GM18858 (cell line): ENCODE measurements at regions not wholly inside any gene's neighbourhood (a gene's known extent, or its start where the extent isn't known, plus 50 kb on each side); places are given as distances from the start of the nearest gene placed in this dataset.
"Not testable (repeated sequence)": the region's sequence is repeated elsewhere in the genome, so short reads cannot be mapped to it uniquely, and the experiment has no call there.

ENCODE experiments used
- ATAC-seq: cut with Tn5 transposase; IDR thresholded peaks from one replicate; pipeline ENCODE4 v1.9.1; 2021; ENCODE audit not compliant: unreplicated experiment

GRCh38 chr9:105021917-105022316 is 94.0 kb upstream of the ABCA1 start:
- ATAC-seq = no peak

- not testable (repeated sequence) for ATAC-seq
Observed at GRCh38 chr9:105022545-105022944, 94.6 kb upstream of the ABCA1 start.

- no peak for ATAC-seq
Observed at GRCh38 chr9:105023788-105024187, 95.8 kb upstream of the ABCA1 start.

- ATAC-seq = no peak
Observed at GRCh38 chr9:105024529-105024928, 96.6 kb upstream of the ABCA1 start.

- ATAC-seq = no peak
Observed at GRCh38 chr9:105026451-105026850, 98.5 kb upstream of the ABCA1 start.

- no peak for ATAC-seq
Observed at GRCh38 chr9:105027084-105027483, 99.1 kb upstream of the ABCA1 start.

- no peak for ATAC-seq
Observed at GRCh38 chr9:105030285-105030684, 102.3 kb upstream of the ABCA1 start.

GRCh38 chr9:105037139-105037538 is 109.2 kb upstream of the ABCA1 start:
- ATAC-seq = no peak

- no peak for ATAC-seq
Observed at GRCh38 chr9:105038051-105038450, 110.1 kb upstream of the ABCA1 start.

- ATAC-seq = no peak
Observed at GRCh38 chr9:105039175-105039799, 111.3 kb upstream of the ABCA1 start.

GRCh38 chr9:105043370-105043936 is 115.5 kb upstream of the ABCA1 start:
- no peak for ATAC-seq

GRCh38 chr9:105044518-105044917 is 116.6 kb upstream of the ABCA1 start:
- ATAC-seq = no peak

GRCh38 chr9:105046907-105047741 is 119.2 kb upstream of the ABCA1 start:
- no peak for ATAC-seq

GRCh38 chr9:105047742-105048041 is 119.7 kb upstream of the ABCA1 start:
- no peak for ATAC-seq

- ATAC-seq = no peak
Observed at GRCh38 chr9:105048331-105048730, 120.4 kb upstream of the ABCA1 start.

- ATAC-seq = no peak
Observed at GRCh38 chr9:105050296-105050695, 122.3 kb upstream of the ABCA1 start.

- ATAC-seq = no peak
Observed at GRCh38 chr9:105051897-105052296, 123.9 kb upstream of the ABCA1 start.

GRCh38 chr9:105052346-105052745 is 124.4 kb upstream of the ABCA1 start:
- no peak for ATAC-seq

- no peak for ATAC-seq
Observed at GRCh38 chr9:105053209-105053652, 125.3 kb upstream of the ABCA1 start.

GRCh38 chr9:105054491-105054890 is 126.5 kb upstream of the ABCA1 start:
- no peak for ATAC-seq

- no peak for ATAC-seq
Observed at GRCh38 chr9:105055917-105056316, 128.0 kb upstream of the ABCA1 start.

- ATAC-seq = no peak
Observed at GRCh38 chr9:105057551-105057950, 129.6 kb upstream of the ABCA1 start.
